GM18507 (cell line): ENCODE measurements at regions not wholly inside any gene's neighbourhood (a gene's known extent, or its start where the extent isn't known, plus 50 kb on each side); places are given as distances from the start of the nearest gene placed in this dataset.
"Not testable (repeated sequence)": the region's sequence is repeated elsewhere in the genome, so short reads cannot be mapped to it uniquely, and the experiment has no call there.

ENCODE experiments used
- DNase-seq: peaks from one replicate; pipeline ENCODE4 v3.0.0; 2011; ENCODE audit warnings: low read depth; ENCODE audit not compliant: insufficient read length; ENCODE audit errors: extremely low spot score
- FAIRE-seq: peaks from 2 replicates; lab custom pipeline; 2011; peaks lifted over from hg19 to GRCh38; lab: Jason Lieb, UNC

GRCh38 chr5:108505608-108506007 lies 123.7 kb upstream of the FBXL17 start:
- DNase-seq (no peak), FAIRE-seq (no peak)

- DNase-seq (no peak), FAIRE-seq (peak; percentile 18)
Observed at GRCh38 chr5:108504974-108505373, 123.1 kb upstream of the FBXL17 start.

- FAIRE-seq (no peak), DNase-seq (no peak)
Observed at GRCh38 chr5:108503986-108504385, 122.1 kb upstream of the FBXL17 start.

GRCh38 chr5:108495615-108496014 lies 113.7 kb upstream of the FBXL17 start:
- not testable (repeated sequence) for DNase-seq, FAIRE-seq

GRCh38 chr5:108487951-108488350 lies 106.1 kb upstream of the FBXL17 start:
- DNase-seq (no peak), FAIRE-seq (no peak)

GRCh38 chr5:108484035-108484434 lies 102.1 kb upstream of the FBXL17 start:
- FAIRE-seq (no peak), DNase-seq (no peak)

GRCh38 chr5:108481355-108481931 lies 99.5 kb upstream of the FBXL17 start:
- DNase-seq (no peak), FAIRE-seq (peak; percentile 74)

- FAIRE-seq (no peak), DNase-seq (no peak)
Observed at GRCh38 chr5:108472237-108472636, 90.3 kb upstream of the FBXL17 start.

- DNase-seq: no peak
- FAIRE-seq: no peak
Observed at GRCh38 chr5:108467563-108467962, 85.7 kb upstream of the FBXL17 start.

- no peak for DNase-seq
- FAIRE-seq: no peak
Observed at GRCh38 chr5:108461628-108462367, 79.9 kb upstream of the FBXL17 start.

- DNase-seq: no peak
- FAIRE-seq: no peak
Observed at GRCh38 chr5:108459769-108460168, 77.9 kb upstream of the FBXL17 start.

GRCh38 chr5:108451269-108451668 lies 69.4 kb upstream of the FBXL17 start:
- FAIRE-seq (no peak), DNase-seq (no peak)

GRCh38 chr5:108444130-108444529 lies 62.2 kb upstream of the FBXL17 start:
- FAIRE-seq, DNase-seq: not testable (repeated sequence)

- not testable (repeated sequence) for DNase-seq, FAIRE-seq
Observed at GRCh38 chr5:108442063-108442651, 60.3 kb upstream of the FBXL17 start.

- DNase-seq (no peak), FAIRE-seq (no peak)
Observed at GRCh38 chr5:108437425-108437824, 55.5 kb upstream of the FBXL17 start.

GRCh38 chr5:108436696-108437095 lies 54.8 kb upstream of the FBXL17 start:
- no peak for DNase-seq
- FAIRE-seq: no peak

- DNase-seq (no peak), FAIRE-seq (no peak)
Observed at GRCh38 chr5:108433600-108433999, 51.7 kb upstream of the FBXL17 start.

GRCh38 chr5:108432024-108432423 lies 50.1 kb upstream of the FBXL17 start:
- DNase-seq: no peak
- FAIRE-seq: no peak
